ENCODE measurements at regions not wholly inside any gene's neighbourhood (a gene's known extent, or its start where the extent isn't known, plus 50 kb on each side); places are given as distances from the start of the nearest gene placed in this dataset.
A peak's percentile ranks its signal among the peaks of the same experiment; 100 is the strongest.
"Not testable (repeated sequence)": the region's sequence is repeated elsewhere in the genome, so short reads cannot be mapped to it uniquely, and the experiment has no call there.

- DNase-seq (ENCODE audit: low read depth): peak; percentile 17
Measured at GRCh38 chr3:31184261-31185061, 290.0 kb upstream of the GADL1 start.

- DNase-seq (ENCODE audit: low read depth): peak; percentile 29
Measured at GRCh38 chr3:31185062-31185357, 290.5 kb upstream of the GADL1 start.

GRCh38 chr3:31186041-31186440 is 291.6 kb upstream of the GADL1 start:
- DNase-seq (ENCODE audit: low read depth): no peak

- no peak for DNase-seq (ENCODE audit: low read depth)
Measured at GRCh38 chr3:31187380-31187779, 292.9 kb upstream of the GADL1 start.

GRCh38 chr3:31188112-31188511 is 293.7 kb upstream of the GADL1 start:
- no peak for DNase-seq (ENCODE audit: low read depth)

GRCh38 chr3:31189330-31189729 is 294.9 kb upstream of the GADL1 start:
- DNase-seq (ENCODE audit: low read depth): no peak

GRCh38 chr3:31189971-31190370 is 295.5 kb upstream of the GADL1 start:
- DNase-seq (ENCODE audit: low read depth): no peak

- DNase-seq (ENCODE audit: low read depth): no peak
Measured at GRCh38 chr3:31191354-31191753, 296.9 kb upstream of the GADL1 start.

- DNase-seq (ENCODE audit: low read depth): no peak
Measured at GRCh38 chr3:31193429-31193828, 299.0 kb upstream of the GADL1 start.

GRCh38 chr3:31193871-31194270 is 299.4 kb upstream of the GADL1 start:
- peak; percentile 31 for DNase-seq (ENCODE audit: low read depth)

GRCh38 chr3:31196261-31196660 is 301.8 kb upstream of the GADL1 start:
- DNase-seq (ENCODE audit: low read depth): no peak

- DNase-seq (ENCODE audit: low read depth): peak; percentile 85
Measured at GRCh38 chr3:31196881-31197364, 302.5 kb upstream of the GADL1 start.

GRCh38 chr3:31197941-31198340 is 303.5 kb upstream of the GADL1 start:
- DNase-seq (ENCODE audit: low read depth): no peak

- no peak for DNase-seq (ENCODE audit: low read depth)
Measured at GRCh38 chr3:31198890-31199289, 304.4 kb upstream of the GADL1 start.

- no peak for DNase-seq (ENCODE audit: low read depth)
Measured at GRCh38 chr3:31203960-31204795, 309.7 kb upstream of the GADL1 start.

GRCh38 chr3:31204796-31205056 is 310.3 kb upstream of the GADL1 start:
- not testable (repeated sequence) for DNase-seq (ENCODE audit: low read depth)

- no peak for DNase-seq (ENCODE audit: low read depth)
Measured at GRCh38 chr3:31210068-31210645, 315.7 kb upstream of the GADL1 start.

GRCh38 chr3:31213869-31214486 is 318.7 kb upstream of the STT3B start:
- DNase-seq (ENCODE audit: low read depth): peak; percentile 26

GRCh38 chr3:31218082-31218481 is 314.6 kb upstream of the STT3B start:
- no peak for DNase-seq (ENCODE audit: low read depth)

GRCh38 chr3:31219131-31219843 is 313.4 kb upstream of the STT3B start:
- DNase-seq (ENCODE audit: low read depth): peak; percentile 52

GRCh38 chr3:31220431-31220830 is 312.3 kb upstream of the STT3B start:
- DNase-seq (ENCODE audit: low read depth): no peak

- no peak for DNase-seq (ENCODE audit: low read depth)
Measured at GRCh38 chr3:31223278-31223677, 309.4 kb upstream of the STT3B start.

Measured in EH (cell line).